ENCODE measurements at regions not wholly inside any gene's neighbourhood (a gene's known extent, or its start where the extent isn't known, plus 50 kb on each side); places are given as distances from the start of the nearest gene placed in this dataset.

DNA sequence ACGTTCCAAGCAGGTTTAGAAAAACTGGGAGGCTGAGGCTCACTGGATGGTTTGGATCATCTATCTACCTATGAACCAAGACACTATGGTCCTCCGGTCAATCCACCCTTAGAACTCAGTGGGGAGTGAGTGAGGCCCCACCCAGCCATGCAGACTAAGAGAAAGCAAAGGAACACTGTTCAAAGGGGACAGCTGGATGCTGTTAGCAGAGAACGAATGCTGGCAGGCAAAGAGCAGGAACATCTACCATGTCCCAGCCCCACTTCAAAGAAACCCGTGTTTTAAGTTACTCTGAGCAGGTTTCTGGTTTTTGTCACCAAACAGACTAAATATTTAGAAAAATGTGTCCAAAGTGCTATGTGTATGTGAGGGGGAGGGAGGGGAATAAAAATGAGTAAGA, 183.4 kb upstream of the XYLT1 start:
- ATAC-seq = no peak
- H3K4me3 Mint-ChIP-seq = no peak overlapping the region
- ChIA-PET CTCF (no interaction called here), POLR2A (interaction anchor here (0.6 kb wide), 1 partner anchor 136 kb away, joined by 5 read pairs; no protein-coding TSS in a partner anchor)
- H3K36me3 Mint-ChIP-seq = no peaks in the 10 kb centered on the region
- no peaks in the 10 kb centered on the region for H3K9me3 Mint-ChIP-seq
- peaks cover 42% of the 10 kb centered on the region for H3K4me1 Mint-ChIP-seq
- TF ChIP-seq TP53 (CRISPR knock-in tag; IDR thresholded peaks at IDR 0.05) (no peak), TCF7 (CRISPR knock-in tag; IDR thresholded peaks at IDR 0.05; ENCODE audit: low read depth) (no peak), SMAD4 (CRISPR knock-in tag; IDR thresholded peaks at IDR 0.05) (no peak), CREM (CRISPR knock-in tag; IDR thresholded peaks at IDR 0.05) (no peak), JUN (CRISPR knock-in tag; IDR thresholded peaks at IDR 0.05) (no peak), TEAD4 (CRISPR knock-in tag; IDR thresholded peaks at IDR 0.05) (no peak), NFE2L1 (CRISPR knock-in tag; IDR thresholded peaks at IDR 0.05) (no peak), ZNF396 (CRISPR knock-in tag; IDR thresholded peaks at IDR 0.05; ENCODE audit: borderline replicate concordance) (no peak), ZNF423 (CRISPR knock-in tag; IDR thresholded peaks at IDR 0.05) (no peak), ZNF138 (CRISPR knock-in tag; conservative IDR thresholded peaks at IDR 0.05) (no peak), ATF1 (CRISPR knock-in tag; IDR thresholded peaks at IDR 0.05) (no peak), MYBL2 (CRISPR knock-in tag; IDR thresholded peaks at IDR 0.05) (no peak), NR3C1 (CRISPR knock-in tag; conservative IDR thresholded peaks at IDR 0.05; ENCODE audit: low read depth) (no peak), GTF2I (CRISPR knock-in tag; conservative IDR thresholded peaks at IDR 0.05) (no peak)
- TF ChIP-seq, protein P1, sequence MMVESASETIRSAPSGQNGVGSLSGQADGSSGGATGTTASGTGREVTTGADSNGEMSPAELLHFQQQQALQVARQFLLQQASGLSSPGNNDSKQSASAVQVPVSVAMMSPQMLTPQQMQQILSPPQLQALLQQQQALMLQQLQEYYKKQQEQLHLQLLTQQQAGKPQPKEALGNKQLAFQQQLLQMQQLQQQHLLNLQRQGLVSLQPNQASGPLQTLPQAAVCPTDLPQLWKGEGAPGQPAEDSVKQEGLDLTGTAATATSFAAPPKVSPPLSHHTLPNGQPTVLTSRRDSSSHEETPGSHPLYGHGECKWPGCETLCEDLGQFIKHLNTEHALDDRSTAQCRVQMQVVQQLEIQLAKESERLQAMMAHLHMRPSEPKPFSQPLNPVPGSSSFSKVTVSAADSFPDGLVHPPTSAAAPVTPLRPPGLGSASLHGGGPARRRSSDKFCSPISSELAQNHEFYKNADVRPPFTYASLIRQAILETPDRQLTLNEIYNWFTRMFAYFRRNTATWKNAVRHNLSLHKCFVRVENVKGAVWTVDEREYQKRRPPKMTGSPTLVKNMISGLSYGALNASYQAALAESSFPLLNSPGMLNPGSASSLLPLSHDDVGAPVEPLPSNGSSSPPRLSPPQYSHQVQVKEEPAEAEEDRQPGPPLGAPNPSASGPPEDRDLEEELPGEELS (CRISPR knock-in tag; IDR thresholded peaks at IDR 0.05) = no peak
- TF ChIP-seq, protein P2, sequence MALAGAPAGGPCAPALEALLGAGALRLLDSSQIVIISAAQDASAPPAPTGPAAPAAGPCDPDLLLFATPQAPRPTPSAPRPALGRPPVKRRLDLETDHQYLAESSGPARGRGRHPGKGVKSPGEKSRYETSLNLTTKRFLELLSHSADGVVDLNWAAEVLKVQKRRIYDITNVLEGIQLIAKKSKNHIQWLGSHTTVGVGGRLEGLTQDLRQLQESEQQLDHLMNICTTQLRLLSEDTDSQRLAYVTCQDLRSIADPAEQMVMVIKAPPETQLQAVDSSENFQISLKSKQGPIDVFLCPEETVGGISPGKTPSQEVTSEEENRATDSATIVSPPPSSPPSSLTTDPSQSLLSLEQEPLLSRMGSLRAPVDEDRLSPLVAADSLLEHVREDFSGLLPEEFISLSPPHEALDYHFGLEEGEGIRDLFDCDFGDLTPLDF (CRISPR knock-in tag; IDR thresholded peaks at IDR 0.05) = no peak
- TF ChIP-seq, protein P3, sequence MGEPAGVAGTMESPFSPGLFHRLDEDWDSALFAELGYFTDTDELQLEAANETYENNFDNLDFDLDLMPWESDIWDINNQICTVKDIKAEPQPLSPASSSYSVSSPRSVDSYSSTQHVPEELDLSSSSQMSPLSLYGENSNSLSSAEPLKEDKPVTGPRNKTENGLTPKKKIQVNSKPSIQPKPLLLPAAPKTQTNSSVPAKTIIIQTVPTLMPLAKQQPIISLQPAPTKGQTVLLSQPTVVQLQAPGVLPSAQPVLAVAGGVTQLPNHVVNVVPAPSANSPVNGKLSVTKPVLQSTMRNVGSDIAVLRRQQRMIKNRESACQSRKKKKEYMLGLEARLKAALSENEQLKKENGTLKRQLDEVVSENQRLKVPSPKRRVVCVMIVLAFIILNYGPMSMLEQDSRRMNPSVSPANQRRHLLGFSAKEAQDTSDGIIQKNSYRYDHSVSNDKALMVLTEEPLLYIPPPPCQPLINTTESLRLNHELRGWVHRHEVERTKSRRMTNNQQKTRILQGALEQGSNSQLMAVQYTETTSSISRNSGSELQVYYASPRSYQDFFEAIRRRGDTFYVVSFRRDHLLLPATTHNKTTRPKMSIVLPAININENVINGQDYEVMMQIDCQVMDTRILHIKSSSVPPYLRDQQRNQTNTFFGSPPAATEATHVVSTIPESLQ (CRISPR knock-in tag; IDR thresholded peaks at IDR 0.05) = no peak
- TF ChIP-seq, protein P4, sequence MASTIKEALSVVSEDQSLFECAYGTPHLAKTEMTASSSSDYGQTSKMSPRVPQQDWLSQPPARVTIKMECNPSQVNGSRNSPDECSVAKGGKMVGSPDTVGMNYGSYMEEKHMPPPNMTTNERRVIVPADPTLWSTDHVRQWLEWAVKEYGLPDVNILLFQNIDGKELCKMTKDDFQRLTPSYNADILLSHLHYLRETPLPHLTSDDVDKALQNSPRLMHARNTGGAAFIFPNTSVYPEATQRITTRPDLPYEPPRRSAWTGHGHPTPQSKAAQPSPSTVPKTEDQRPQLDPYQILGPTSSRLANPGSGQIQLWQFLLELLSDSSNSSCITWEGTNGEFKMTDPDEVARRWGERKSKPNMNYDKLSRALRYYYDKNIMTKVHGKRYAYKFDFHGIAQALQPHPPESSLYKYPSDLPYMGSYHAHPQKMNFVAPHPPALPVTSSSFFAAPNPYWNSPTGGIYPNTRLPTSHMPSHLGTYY (CRISPR knock-in tag; IDR thresholded peaks at IDR 0.05) = no peak
- TF ChIP-seq, protein P5, sequence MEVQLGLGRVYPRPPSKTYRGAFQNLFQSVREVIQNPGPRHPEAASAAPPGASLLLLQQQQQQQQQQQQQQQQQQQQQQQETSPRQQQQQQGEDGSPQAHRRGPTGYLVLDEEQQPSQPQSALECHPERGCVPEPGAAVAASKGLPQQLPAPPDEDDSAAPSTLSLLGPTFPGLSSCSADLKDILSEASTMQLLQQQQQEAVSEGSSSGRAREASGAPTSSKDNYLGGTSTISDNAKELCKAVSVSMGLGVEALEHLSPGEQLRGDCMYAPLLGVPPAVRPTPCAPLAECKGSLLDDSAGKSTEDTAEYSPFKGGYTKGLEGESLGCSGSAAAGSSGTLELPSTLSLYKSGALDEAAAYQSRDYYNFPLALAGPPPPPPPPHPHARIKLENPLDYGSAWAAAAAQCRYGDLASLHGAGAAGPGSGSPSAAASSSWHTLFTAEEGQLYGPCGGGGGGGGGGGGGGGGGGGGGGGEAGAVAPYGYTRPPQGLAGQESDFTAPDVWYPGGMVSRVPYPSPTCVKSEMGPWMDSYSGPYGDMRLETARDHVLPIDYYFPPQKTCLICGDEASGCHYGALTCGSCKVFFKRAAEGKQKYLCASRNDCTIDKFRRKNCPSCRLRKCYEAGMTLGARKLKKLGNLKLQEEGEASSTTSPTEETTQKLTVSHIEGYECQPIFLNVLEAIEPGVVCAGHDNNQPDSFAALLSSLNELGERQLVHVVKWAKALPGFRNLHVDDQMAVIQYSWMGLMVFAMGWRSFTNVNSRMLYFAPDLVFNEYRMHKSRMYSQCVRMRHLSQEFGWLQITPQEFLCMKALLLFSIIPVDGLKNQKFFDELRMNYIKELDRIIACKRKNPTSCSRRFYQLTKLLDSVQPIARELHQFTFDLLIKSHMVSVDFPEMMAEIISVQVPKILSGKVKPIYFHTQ (CRISPR knock-in tag; IDR thresholded peaks at IDR 0.05) = no peak
- peaks cover 7% of the 10 kb centered on the region; the same call in 1 of the 2 replicates for H3K27me3 Mint-ChIP-seq (ENCODE audit: low read depth)
- H3K27ac Mint-ChIP-seq = no peak overlapping the region
- DNase-seq (ENCODE audit: low spot score) = no peak

All from WTC11 (cell line).